DOHH2 (cell line): ENCODE measurements at regions not wholly inside any gene's neighbourhood (a gene's known extent, or its start where the extent isn't known, plus 50 kb on each side); places are given as distances from the start of the nearest gene placed in this dataset.

Experiments
- EZH2phosphoT487 ChIP-seq: fragments of 200-600 bp; sonication (generic); IDR thresholded peaks from 2 replicates; pipeline ENCODE4 v1.6.1; 2017; ENCODE audit warnings: borderline replicate concordance, mild to moderate bottlenecking, antibody characterized with exemption, low read length, moderate library complexity, mixed read lengths
- TF ChIP-seq, protein P1 (sequence below): fragments of 200-600 bp; sonication (generic); IDR thresholded peaks from one replicate; pipeline ENCODE4 v1.5.1; 2014; ENCODE audit warnings: antibody characterized with exemption, mild to moderate bottlenecking, low read depth, low read length; ENCODE audit not compliant: poor library complexity, severe bottlenecking

DNA sequence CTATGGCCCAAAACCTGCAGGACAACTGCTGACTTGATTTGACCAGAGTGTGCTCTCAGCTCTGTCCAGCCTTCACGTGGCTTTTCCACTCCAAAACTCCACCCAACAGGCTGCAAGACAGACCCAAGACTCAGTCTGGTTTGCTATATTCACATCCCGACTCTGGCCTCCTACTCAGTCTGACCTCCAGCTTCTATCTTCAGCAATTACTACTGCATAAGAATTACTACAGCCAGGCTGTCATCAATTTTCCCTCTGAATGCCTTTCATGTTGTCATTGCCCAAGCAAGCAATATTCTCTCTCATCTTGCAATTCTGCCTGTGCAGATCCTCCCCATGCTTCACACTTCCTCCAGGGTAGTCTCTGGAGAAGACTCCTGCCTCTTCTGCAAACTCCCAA lies 53.6 kb upstream of the GYPC start:
- TF ChIP-seq, protein P1, sequence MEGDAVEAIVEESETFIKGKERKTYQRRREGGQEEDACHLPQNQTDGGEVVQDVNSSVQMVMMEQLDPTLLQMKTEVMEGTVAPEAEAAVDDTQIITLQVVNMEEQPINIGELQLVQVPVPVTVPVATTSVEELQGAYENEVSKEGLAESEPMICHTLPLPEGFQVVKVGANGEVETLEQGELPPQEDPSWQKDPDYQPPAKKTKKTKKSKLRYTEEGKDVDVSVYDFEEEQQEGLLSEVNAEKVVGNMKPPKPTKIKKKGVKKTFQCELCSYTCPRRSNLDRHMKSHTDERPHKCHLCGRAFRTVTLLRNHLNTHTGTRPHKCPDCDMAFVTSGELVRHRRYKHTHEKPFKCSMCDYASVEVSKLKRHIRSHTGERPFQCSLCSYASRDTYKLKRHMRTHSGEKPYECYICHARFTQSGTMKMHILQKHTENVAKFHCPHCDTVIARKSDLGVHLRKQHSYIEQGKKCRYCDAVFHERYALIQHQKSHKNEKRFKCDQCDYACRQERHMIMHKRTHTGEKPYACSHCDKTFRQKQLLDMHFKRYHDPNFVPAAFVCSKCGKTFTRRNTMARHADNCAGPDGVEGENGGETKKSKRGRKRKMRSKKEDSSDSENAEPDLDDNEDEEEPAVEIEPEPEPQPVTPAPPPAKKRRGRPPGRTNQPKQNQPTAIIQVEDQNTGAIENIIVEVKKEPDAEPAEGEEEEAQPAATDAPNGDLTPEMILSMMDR: no peak
- no peak for TF ChIP-seq EZH2phosphoT487
